ENCODE measurements at regions not wholly inside any gene's neighbourhood (a gene's known extent, or its start where the extent isn't known, plus 50 kb on each side); places are given as distances from the start of the nearest gene placed in this dataset.

DNA sequence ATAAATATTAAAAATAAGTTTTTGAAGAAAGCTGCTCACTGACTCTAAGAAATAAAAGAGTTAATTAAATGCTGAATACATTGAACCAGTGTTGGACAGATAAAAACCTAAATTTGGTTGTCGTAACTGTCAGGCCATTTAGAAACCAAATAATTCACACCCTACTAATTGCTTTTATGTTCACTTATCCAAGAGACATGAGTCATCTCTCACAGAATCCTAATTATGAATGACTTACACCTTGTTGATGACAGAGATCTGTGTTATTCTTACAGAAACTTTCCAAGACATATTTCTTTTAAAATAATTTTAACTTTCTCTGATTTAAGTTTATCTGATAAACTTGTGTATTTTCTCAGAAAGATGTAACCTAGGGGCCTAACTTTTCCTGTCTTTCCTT is 250.7 kb downstream of the IKZF2 start:
- Mint-ChIP-seq H3K4me3 (no peak overlapping the region), H3K4me1 (peaks cover 1% of the 10 kb centered on the region), H3K27ac (no peak overlapping the region), H3K36me3 (ENCODE audit: low read depth) (no peaks in the 10 kb centered on the region), H3K9me3 (no peaks in the 10 kb centered on the region), H3K27me3 (ENCODE audit: low read depth, poor library complexity) (no peaks in the 10 kb centered on the region)
- TF ChIP-seq, protein P1, sequence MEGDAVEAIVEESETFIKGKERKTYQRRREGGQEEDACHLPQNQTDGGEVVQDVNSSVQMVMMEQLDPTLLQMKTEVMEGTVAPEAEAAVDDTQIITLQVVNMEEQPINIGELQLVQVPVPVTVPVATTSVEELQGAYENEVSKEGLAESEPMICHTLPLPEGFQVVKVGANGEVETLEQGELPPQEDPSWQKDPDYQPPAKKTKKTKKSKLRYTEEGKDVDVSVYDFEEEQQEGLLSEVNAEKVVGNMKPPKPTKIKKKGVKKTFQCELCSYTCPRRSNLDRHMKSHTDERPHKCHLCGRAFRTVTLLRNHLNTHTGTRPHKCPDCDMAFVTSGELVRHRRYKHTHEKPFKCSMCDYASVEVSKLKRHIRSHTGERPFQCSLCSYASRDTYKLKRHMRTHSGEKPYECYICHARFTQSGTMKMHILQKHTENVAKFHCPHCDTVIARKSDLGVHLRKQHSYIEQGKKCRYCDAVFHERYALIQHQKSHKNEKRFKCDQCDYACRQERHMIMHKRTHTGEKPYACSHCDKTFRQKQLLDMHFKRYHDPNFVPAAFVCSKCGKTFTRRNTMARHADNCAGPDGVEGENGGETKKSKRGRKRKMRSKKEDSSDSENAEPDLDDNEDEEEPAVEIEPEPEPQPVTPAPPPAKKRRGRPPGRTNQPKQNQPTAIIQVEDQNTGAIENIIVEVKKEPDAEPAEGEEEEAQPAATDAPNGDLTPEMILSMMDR (IDR thresholded peaks at IDR 0.05): no peak
- no peak for DNase-seq

DNA sequence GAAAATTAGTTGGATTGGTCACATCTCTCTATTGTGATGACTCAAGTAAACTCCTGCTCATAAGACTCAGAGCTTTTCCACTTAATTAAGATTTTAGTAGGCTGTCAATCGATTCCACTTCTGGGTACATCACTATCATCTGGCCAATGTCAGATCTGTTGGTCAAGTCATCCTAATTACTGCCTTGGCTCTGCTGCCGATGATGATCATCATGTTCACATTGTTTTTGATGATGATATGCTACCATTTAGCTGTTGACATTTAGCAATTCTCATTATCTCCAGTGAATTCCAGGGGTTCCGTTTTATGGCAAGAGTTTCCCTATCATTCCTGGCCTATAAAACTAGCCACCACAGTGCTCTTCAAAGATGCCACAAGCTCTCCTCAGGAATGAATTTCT is 253.4 kb downstream of the IKZF2 start:
- no peak overlapping the region for H3K27ac Mint-ChIP-seq
- H3K4me3 Mint-ChIP-seq: no peak overlapping the region
- H3K9me3 Mint-ChIP-seq: no peaks in the 10 kb centered on the region
- H3K36me3 Mint-ChIP-seq (ENCODE audit: low read depth): no peaks in the 10 kb centered on the region
- H3K27me3 Mint-ChIP-seq (ENCODE audit: low read depth, poor library complexity): no peaks in the 10 kb centered on the region
- no peaks in the 10 kb centered on the region for H3K4me1 Mint-ChIP-seq
- TF ChIP-seq, protein P1 (IDR thresholded peaks at IDR 0.05): no peak
- DNase-seq: no peak

DNA sequence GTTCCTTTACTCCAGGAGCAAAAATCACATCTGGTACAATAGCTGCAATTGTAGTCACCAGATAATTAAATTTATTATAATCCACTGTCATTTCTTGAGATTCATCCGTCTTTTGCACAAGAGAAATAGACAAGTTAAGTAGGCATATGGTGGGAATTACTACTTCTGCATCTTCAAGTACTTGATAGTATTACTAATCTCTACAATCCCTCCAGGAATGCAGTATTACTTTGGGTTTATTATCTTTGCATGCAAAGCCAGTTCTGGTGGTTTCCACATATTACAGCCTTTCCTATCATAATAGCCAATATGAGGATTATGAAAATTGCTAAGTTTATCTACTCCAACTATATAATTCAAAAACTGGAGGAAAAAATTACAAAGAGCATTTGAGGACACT is 254.1 kb downstream of the IKZF2 start:
- TF ChIP-seq, protein P1 (IDR thresholded peaks at IDR 0.05): no peak
- Mint-ChIP-seq H3K9me3 (no peaks in the 10 kb centered on the region), H3K27me3 (ENCODE audit: low read depth, poor library complexity) (no peaks in the 10 kb centered on the region), H3K36me3 (ENCODE audit: low read depth) (no peaks in the 10 kb centered on the region), H3K4me3 (no peak overlapping the region), H3K4me1 (no peaks in the 10 kb centered on the region), H3K27ac (no peak overlapping the region)
- DNase-seq: no peak

DNA sequence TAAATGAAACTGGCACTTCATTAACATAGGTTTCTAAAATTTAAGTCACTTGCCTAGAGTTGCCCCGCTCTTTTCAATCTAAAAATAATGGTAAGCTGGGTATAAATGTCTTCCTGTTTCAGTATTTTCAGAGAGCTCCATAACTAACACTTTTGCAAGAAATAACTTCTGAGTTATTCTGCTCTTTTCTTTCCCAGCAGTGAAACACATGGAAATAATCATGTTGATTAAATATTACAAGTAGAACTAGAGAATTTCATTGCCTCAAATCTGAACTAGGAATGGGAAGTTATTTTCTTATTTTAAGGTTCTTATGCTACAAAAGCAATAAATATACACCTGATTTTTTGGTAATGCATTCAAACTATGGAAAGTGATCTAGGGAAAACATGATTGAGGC is 257.4 kb downstream of the IKZF2 start:
- Mint-ChIP-seq H3K27me3 (ENCODE audit: low read depth, poor library complexity) (no peaks in the 10 kb centered on the region), H3K27ac (no peak overlapping the region), H3K4me1 (no peaks in the 10 kb centered on the region), H3K4me3 (no peak overlapping the region), H3K36me3 (ENCODE audit: low read depth) (no peaks in the 10 kb centered on the region), H3K9me3 (no peaks in the 10 kb centered on the region)
- TF ChIP-seq, protein P1 (IDR thresholded peaks at IDR 0.05): no peak
- no peak for DNase-seq

DNA sequence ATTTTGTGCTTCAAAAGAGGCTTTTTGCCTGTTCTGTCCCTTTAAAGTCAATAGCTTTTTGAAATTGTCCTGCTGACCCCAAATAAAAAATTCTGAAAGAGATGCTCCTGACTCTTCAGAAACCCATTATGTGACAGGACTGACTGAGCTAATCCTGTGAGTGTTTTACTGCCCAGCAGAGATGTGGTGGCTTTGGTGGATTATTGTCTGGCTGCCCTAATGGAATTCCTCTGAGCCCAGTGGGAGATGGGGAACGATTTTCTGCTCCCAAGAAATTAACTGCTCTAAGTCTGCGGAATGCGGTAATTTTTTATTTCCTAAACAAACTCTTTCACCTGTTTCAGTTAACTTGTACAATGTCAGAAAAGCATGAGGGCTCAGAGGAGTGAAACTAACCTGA is 258.2 kb downstream of the IKZF2 start:
- TF ChIP-seq, protein P1 (IDR thresholded peaks at IDR 0.05): no peak
- no peak for DNase-seq

DNA sequence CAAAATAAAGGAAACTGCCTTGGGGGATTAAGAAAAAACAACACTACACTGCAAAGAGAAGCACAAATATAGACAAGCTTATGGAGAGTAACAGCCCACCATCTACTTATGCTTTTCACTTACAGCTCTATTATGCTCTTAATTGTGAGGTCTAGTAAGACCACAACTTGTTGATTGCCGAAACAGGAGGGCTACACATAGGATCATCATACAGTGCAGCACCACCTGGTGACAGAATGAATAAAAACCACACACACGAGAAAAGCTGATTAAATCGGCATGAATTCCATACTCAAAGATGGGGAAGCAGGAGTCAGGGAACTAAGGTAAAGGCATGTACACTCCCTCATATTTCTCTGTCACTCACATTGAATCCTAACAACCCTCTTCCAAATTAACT is 259.2 kb downstream of the IKZF2 start:
- Mint-ChIP-seq H3K27ac (no peak overlapping the region), H3K9me3 (no peaks in the 10 kb centered on the region), H3K27me3 (ENCODE audit: low read depth, poor library complexity) (no peaks in the 10 kb centered on the region), H3K4me1 (no peaks in the 10 kb centered on the region), H3K36me3 (ENCODE audit: low read depth) (no peaks in the 10 kb centered on the region), H3K4me3 (no peak overlapping the region)
- TF ChIP-seq, protein P1 (IDR thresholded peaks at IDR 0.05): no peak
- no peak for DNase-seq

More for the DNA sequence above, 258.2 kb downstream of the IKZF2 start:
- Mint-ChIP-seq H3K4me3 (no peak overlapping the region), H3K9me3 (no peaks in the 10 kb centered on the region), H3K4me1 (no peaks in the 10 kb centered on the region), H3K36me3 (ENCODE audit: low read depth) (no peaks in the 10 kb centered on the region), H3K27me3 (ENCODE audit: low read depth, poor library complexity) (no peaks in the 10 kb centered on the region), H3K27ac (no peak overlapping the region)

All from nephron progenitor cell (in vitro differentiated cells).